Activated CD8-positive, alpha-beta memory T cell treated with anti-CD3 and anti-CD28 coated beads for 4 hours (primary cell): ENCODE measurements at regions not wholly inside any gene's neighbourhood (a gene's known extent, or its start where the extent isn't known, plus 50 kb on each side); places are given as distances from the start of the nearest gene placed in this dataset.

Source experiments
- DNase-seq, 2 donors: peaks; one replicate each; pipeline ENCODE4 v3.0.0-alpha.2; 2020; ENCODE audit warnings: low read depth in 2 of 2

GRCh38 chr19:29292562-29292961 lies 79.6 kb upstream of the UQCRFS1 start:
- DNase-seq = no peak

- no peak for DNase-seq
Measured at GRCh38 chr19:29293292-29293691, 80.3 kb upstream of the UQCRFS1 start.

GRCh38 chr19:29293736-29294342 lies 80.9 kb upstream of the UQCRFS1 start:
- DNase-seq = no peak

- DNase-seq = no peak
Measured at GRCh38 chr19:29294343-29294811, 81.4 kb upstream of the UQCRFS1 start.

- no peak for DNase-seq
Measured at GRCh38 chr19:29295285-29295684, 82.3 kb upstream of the UQCRFS1 start.

- DNase-seq = no peak
Measured at GRCh38 chr19:29297381-29297780, 84.4 kb upstream of the UQCRFS1 start.

- DNase-seq = no peak
Measured at GRCh38 chr19:29299416-29300380, 86.7 kb upstream of the UQCRFS1 start.

- no peak for DNase-seq
Measured at GRCh38 chr19:29302002-29302928, 89.3 kb upstream of the UQCRFS1 start.

GRCh38 chr19:29303069-29303718 lies 90.2 kb upstream of the UQCRFS1 start:
- DNase-seq = no peak

GRCh38 chr19:29303719-29304090 lies 90.8 kb upstream of the UQCRFS1 start:
- DNase-seq = no peak

- DNase-seq = no peak
Measured at GRCh38 chr19:29305268-29305667, 92.3 kb upstream of the UQCRFS1 start.

- no peak for DNase-seq
Measured at GRCh38 chr19:29308977-29309590, 96.1 kb upstream of the UQCRFS1 start.

- no peak for DNase-seq
Measured at GRCh38 chr19:29309637-29310036, 96.7 kb upstream of the UQCRFS1 start.

GRCh38 chr19:29311191-29311790 lies 98.3 kb upstream of the UQCRFS1 start:
- no peak for DNase-seq

- no peak for DNase-seq
Measured at GRCh38 chr19:29315556-29316190, 102.7 kb upstream of the UQCRFS1 start.

GRCh38 chr19:29318581-29318980 lies 105.6 kb upstream of the UQCRFS1 start:
- DNase-seq = no peak

GRCh38 chr19:29320086-29320485 lies 107.1 kb upstream of the UQCRFS1 start:
- DNase-seq = no peak

- no peak for DNase-seq
Measured at GRCh38 chr19:29320618-29321017, 107.7 kb upstream of the UQCRFS1 start.

GRCh38 chr19:29321116-29321515 lies 108.2 kb upstream of the UQCRFS1 start:
- DNase-seq = no peak

- no peak for DNase-seq
Measured at GRCh38 chr19:29323021-29323430, 110.1 kb upstream of the UQCRFS1 start.
